GM19438 (cell line): ENCODE measurements at regions not wholly inside any gene's neighbourhood (a gene's known extent, or its start where the extent isn't known, plus 50 kb on each side); places are given as distances from the start of the nearest gene placed in this dataset.

Source experiments
- ATAC-seq: cut with Tn5 transposase; IDR thresholded peaks from one replicate; pipeline ENCODE4 v1.9.1; 2021; ENCODE audit warnings: low read depth; ENCODE audit not compliant: unreplicated experiment

GRCh38 chr6:149261364-149262040 is 56.0 kb upstream of the TAB2 start:
- ATAC-seq = no peak

GRCh38 chr6:149263321-149263720 is 54.2 kb upstream of the TAB2 start:
- no peak for ATAC-seq

GRCh38 chr6:149264629-149265028 is 52.9 kb upstream of the TAB2 start:
- ATAC-seq = no peak

- no peak for ATAC-seq
Measured at GRCh38 chr6:149265945-149266344, 51.6 kb upstream of the TAB2 start.

GRCh38 chr6:149266659-149267058 is 50.9 kb upstream of the TAB2 start:
- ATAC-seq = peak; percentile 85

GRCh38 chr6:149267072-149267471 is 50.4 kb upstream of the TAB2 start:
- ATAC-seq = peak; percentile 26

- ATAC-seq = no peak
Measured at GRCh38 chr6:149267513-149268043, 49.9 kb upstream of the TAB2 start.
